ENCODE measurements at regions not wholly inside any gene's neighbourhood (a gene's known extent, or its start where the extent isn't known, plus 50 kb on each side); places are given as distances from the start of the nearest gene placed in this dataset.

- Histone ChIP-seq H3K9me3 (ENCODE audit: insufficient read depth in 2 of 2, low read depth in 1 of 2, low read length in 1 of 2) (no peaks in the 10 kb centered on the region), H3K23ac (ENCODE audit: insufficient read length) (no peak overlapping the region), H2AK5ac (ENCODE audit: low read depth, low read length) (no peak overlapping the region), H2BK120ac (replicated peaks; ENCODE audit: low read depth, low read length) (no peak overlapping the region), H2AFZ (ENCODE audit: low read length) (no peak overlapping the region), H3K27ac (ENCODE audit: low read depth, low read length) (no peak overlapping the region), H3K4me1 (replicated peaks in 1 of 4; ENCODE audit: control insufficient read depth in 3 of 4, insufficient read depth in 4 of 4, low read length in 3 of 4) (peaks cover 0 to 2% (median 0%) of the 10 kb centered on the region in 4 experiments; a peak in 1 of 7 replicates), H3K4me3 (ENCODE audit: extremely low read depth in 1 of 4, insufficient read depth in 2 of 4, low read depth in 3 of 4, low read length in 4 of 4) (no peak overlapping the region), H4K8ac (ENCODE audit: extremely low read depth, insufficient read depth, low read length) (no peak overlapping the region), H2BK12ac (ENCODE audit: low read depth, low read length) (no peak overlapping the region), H3K4ac (replicated peaks; ENCODE audit: insufficient read length, low read depth, low read length) (no peak overlapping the region), H2BK5ac (ENCODE audit: low read depth, low read length) (no peak overlapping the region), H3K14ac (ENCODE audit: insufficient read length) (no peak overlapping the region), H3K23me2 (ENCODE audit: low read depth, low read length) (no peaks in the 10 kb centered on the region), H4K5ac (ENCODE audit: insufficient read length, low read depth, low read length) (no peak overlapping the region), H4K20me1 (replicated peaks in 1 of 2; ENCODE audit: control insufficient read depth in 1 of 2, insufficient read depth in 2 of 2, low read length in 2 of 2) (no peaks in the 10 kb centered on the region), H3K79me2 (ENCODE audit: control insufficient read depth in 1 of 2, insufficient read depth in 2 of 2, low read length in 2 of 2) (no peaks in the 10 kb centered on the region), H3K79me1 (ENCODE audit: low read depth, low read length) (no peaks in the 10 kb centered on the region), H3K36me3 (ENCODE audit: control insufficient read depth in 2 of 4, insufficient read depth in 4 of 4, low read length in 3 of 4) (no peaks in the 10 kb centered on the region), H3K56ac (replicated peaks; ENCODE audit: insufficient read length, low read depth, low read length) (no peak overlapping the region), H3K4me2 (ENCODE audit: insufficient read depth in 1 of 2, low read depth in 2 of 2, low read length in 2 of 2) (no peak overlapping the region), H2BK20ac (ENCODE audit: low read length) (no peak overlapping the region), H2BK15ac (ENCODE audit: low read length) (no peak overlapping the region), H4K91ac (replicated peaks; ENCODE audit: insufficient read length, low read length) (no peak overlapping the region), H3K27me3 (replicated peaks in 1 of 4; ENCODE audit: control insufficient read depth in 3 of 4, extremely low read depth in 1 of 4, insufficient read depth in 3 of 4, low read length in 3 of 4) (no peaks in the 10 kb centered on the region), H3K18ac (ENCODE audit: extremely low read depth, low read length) (no peak overlapping the region), H3K9ac (replicated peaks in 1 of 4; ENCODE audit: extremely low read depth in 1 of 4, low read depth in 3 of 4, low read length in 3 of 4) (no peak overlapping the region)
- 87% methylated on average over 3 of the region's 3 CpGs; no CpG with 5 or more reads in 1 of the 2 experiments for WGBS, 2 experiments (ENCODE audit: extremely low coverage in 1 of 2, insufficient coverage in 1 of 2, insufficient read length in 1 of 2, insufficient replicate concordance in 2 of 2, low coverage in 1 of 2, low lambda C conversion rate in 2 of 2, missing lambda C conversion rate in 1 of 2)
- FAIRE-seq (no peak), DNase-seq (ENCODE audit: low read depth in 1 of 2, low spot score in 2 of 2) (no peak)
- CTCF ChIA-PET (ENCODE audit: partially characterized antibody) = no interaction called here
- POLR2A ChIA-PET (ENCODE audit: partially characterized antibody) = no interaction called here
- TF ChIP-seq FOSL1 (IDR thresholded peaks at IDR 0.05; ENCODE audit: insufficient read depth, low read depth, low read length) (no peak), RBBP5 (IDR thresholded peaks at IDR 0.05; ENCODE audit: borderline replicate concordance, low read depth, low read length) (no peak), GTF2F1 (IDR thresholded peaks at IDR 0.05; ENCODE audit: borderline replicate concordance, low read depth, low read length) (no peak), HDAC2 (IDR thresholded peaks at IDR 0.05; ENCODE audit: borderline replicate concordance in 1 of 2, low read depth in 2 of 2, low read length in 2 of 2) (no peak), SAP30 (IDR thresholded peaks at IDR 0.05; ENCODE audit: insufficient read depth, insufficient replicate concordance, low read length) (no peak), NANOG (IDR thresholded peaks at IDR 0.05; ENCODE audit: insufficient read depth, low read depth, low read length, poor library complexity, severe bottlenecking) (no peak), EP300 (IDR thresholded peaks at IDR 0.05; ENCODE audit: borderline replicate concordance in 1 of 2, low read depth in 2 of 2, low read length in 2 of 2) (no peak), POLR2A (IDR thresholded peaks at IDR 0.05; ENCODE audit: control extremely low read depth in 1 of 2, low read depth in 2 of 2, low read length in 2 of 2) (no peak), ATF2 (IDR thresholded peaks at IDR 0.05; ENCODE audit: low read length) (no peak)
Measured at GRCh38 chr9:88772575-88772974, 218.7 kb upstream of the S1PR3 start.

Data from H1 (cell line).